Anterior cingulate cortex (tissue), 58 donors: ENCODE measurements at regions not wholly inside any gene's neighbourhood (a gene's known extent, or its start where the extent isn't known, plus 50 kb on each side); places are given as distances from the start of the nearest gene placed in this dataset.

Experiments used
- DNase-seq, 58 donors: peaks; one replicate each; lab custom pipeline; 2025; lab: John Stamatoyannopoulos, UW

DNA sequence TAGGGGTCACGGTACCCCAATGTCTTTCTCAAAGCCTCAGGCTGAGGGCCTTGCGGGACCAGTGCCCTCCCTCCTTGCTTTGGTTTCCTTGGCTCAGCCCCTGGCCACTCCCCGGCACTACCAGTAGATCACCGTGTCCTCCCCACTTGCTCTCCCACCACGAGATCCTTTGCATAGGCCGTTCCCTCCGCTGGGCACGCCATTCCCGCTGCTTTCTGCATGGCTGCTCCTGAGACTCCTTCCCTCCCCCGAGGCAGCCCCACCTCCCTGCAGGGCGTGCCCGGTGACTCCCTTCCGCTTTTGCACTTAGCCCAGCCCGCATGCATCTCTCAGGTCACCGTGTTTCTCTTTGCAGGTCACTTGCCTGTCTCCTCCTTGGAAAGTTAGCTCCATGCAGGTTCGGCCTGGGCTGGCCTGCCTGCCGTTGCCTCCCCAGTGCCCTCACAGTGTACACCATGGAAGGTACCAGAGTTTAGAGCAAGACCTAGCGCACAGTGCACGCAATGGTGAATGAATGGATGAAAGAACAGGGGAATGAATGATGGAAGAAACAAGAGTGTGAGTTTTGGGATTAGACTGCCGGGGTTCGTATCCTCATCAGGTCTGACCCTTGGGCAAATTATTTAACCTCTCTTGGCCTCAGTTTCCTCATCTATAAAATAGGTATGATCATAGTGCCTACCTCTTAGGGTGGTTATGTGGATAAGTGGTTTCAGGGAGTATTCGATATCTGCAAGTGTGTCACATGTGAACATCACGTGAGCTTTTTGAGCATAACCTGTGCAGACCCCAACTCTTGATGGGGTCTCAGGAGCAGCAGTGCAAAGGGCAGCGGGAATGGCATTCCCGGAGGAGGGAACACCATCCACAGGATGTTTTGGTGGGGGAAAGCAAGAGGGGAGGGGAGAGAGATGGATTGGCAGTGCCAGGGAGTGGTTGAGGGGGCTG, 214.3 kb downstream of the C9orf50 start:
- no peak for DNase-seq

DNA sequence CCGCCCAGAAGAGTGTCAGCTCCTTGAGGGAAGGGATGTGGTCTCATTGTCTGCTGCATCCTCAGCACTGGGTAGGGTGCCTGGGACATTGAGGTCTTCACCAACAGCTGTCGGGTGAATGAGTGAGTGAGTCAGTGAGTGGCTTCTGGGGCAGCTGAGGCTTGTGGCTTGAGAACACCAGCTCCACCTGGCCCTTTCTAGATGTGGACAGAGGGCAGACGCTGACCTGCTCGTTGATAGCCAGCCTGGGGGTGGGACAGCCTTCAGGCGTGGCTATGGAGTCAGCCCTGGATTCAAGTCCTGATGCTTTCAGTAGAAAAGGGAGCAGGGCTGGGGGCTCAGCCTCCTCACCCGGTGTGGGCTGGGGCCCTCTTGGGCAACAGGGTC, 215.1 kb downstream of the C9orf50 start:
- DNase-seq, result no peak

DNA sequence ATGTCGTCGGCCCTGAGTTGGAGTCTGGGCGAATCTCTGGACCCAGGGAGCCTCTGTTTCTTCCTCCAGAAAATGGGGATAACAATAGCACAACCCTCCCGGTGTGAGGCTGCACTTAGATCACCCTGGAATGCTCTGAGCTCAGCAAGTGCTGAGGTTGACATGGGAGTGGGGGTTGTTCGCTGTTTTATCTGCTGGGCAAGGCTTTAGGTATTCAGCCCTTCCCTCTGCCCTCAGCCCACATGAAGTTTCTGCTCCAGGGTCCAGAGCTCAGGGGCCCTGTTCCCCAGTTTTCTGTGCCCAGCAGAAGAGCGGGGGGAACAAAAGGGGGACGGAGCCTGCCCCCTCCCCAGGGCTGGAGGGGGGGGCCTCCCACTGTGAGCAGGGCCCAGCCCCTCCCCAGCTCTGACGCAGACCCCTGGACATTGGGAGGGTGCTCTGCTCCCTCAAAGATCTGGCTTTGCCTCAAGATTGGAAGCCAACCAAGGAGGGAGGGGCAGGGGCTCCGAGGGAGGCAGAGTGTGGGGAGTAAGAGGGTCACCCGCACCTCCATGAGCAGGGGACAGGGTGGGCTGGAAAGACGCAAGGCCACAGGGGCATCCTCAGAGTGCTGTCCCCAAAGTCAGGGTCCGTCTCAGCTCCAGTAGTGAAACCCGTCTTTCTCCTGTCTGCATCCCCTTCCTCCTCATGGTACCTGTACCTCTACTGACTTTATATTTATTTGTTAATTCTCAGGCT, 215.6 kb downstream of the C9orf50 start:
- DNase-seq, result no peak

DNA sequence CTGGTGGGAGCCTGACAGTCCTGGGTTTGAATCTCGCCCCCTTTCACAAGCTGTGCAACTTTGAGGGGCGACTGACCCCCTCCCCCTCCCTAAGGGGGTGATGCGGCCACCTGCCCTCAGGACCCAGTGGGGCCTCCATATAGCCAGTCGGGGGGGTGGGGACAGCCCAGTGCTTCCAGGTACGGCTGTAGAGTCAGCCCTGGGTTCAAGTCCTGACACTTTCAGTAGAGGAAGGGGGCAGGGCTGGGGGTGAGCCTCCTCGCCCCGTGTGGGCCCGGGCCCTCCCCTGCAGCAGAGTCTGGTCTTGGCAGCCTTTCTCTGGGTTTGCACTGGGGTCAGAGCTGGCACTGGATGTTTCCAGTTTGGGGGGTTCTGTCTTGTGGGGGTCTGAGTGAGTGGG, 216.3 kb downstream of the C9orf50 start:
- no peak for DNase-seq

DNA sequence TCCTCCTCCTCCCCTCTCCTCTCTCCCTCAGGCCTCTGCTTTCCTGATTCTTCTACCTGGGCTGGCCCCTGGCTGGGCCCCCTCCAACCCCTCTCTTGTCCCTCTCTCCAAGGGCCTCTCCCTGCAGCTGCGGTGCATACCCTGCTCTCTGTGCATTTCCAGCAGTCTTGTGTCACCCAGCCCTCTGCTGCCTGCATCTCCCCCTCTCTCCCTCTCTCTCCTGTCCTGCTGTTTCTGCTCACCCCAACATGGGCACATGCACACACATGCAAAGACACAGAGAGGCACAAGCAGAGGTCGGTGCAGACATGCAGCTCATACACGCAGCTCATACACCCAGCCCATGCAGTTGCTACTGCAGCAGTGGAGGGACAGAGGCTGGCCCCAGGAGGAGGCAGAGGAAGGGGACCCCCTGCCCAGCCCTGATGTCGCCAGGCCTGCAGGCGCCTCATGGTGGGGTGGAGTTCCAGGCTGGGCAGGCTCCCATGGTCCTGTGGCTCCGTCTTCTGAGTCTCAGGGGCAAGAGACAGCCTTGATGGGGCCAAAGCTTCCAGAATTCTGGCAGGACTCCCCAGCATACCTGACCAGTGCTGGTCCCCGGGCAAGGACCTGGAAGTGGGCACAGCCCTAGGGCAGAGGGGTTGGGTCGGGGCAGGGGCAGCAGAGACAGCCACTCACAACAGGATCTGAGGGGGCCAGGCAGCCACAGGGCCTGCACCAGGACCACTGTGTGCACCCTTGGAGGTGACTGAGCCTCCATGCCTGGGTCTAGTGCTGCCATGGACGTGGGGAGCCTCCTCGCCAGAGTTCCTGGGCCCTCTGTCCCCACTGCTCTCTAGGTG, 216.9 kb downstream of the C9orf50 start:
- DNase-seq, result no peak

DNA sequence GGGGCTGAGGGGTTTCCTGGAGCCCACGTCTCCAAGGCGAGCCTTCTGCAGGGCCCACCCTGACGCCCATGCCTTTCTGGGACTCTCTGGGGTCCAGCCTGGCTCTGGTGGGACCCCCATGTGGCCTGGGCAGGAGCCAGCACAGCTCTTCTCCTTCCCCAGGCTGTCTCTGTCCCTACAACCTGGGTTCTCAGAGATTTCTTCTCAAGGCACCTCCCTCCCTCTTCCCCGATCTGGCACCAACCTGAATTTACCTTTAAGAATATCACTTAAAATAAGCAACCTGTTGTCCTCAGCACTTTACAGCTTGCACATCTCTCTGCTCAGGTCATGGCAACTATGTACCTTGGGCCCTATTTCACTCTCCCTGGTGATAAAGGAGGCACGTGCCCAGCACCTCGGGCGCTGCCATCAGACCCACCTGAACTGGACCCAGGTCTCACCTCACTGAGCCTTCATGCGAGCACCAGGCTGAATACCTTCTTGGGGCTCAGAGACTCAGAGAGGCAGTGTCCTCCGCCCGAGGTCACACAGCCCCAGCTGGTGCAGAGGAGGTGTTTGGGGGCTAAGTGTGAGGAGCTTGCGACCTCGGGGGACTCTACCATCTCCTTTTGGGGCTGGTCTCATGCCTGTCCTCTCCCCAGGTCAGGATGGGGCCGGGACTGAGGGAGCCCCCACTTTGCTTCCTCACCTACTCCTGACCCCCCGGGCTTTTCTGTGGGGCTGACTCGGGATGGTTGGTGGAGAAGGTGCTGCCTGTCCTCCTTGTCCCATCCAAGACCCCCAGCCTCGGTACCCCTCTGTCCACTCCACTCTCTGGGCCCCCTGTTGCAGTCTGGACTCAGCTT, 217.7 kb downstream of the C9orf50 start:
- no peak for DNase-seq

DNA sequence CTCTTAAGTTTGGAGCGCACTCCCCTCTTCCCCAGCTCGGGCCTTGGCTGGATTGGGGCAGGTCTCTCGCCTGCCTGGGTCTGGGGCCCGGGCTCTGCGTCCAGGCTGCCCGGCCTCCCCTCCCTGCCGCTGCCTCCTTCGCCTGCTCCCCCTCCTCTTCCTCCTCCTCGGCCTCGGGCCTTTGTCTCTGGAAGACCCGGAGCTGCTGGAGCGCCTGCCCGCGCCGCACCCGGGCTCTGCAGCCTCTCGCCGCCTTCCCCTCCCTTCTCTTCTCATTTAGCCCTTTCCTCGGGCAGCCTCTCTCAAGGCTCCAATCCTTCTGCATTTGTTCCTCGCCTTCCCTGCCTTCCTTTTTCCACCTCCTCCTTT, 218.5 kb downstream of the C9orf50 start:
- peak in 10 of 58 donors; percentile 26 to 55 (median 34) for DNase-seq

DNA sequence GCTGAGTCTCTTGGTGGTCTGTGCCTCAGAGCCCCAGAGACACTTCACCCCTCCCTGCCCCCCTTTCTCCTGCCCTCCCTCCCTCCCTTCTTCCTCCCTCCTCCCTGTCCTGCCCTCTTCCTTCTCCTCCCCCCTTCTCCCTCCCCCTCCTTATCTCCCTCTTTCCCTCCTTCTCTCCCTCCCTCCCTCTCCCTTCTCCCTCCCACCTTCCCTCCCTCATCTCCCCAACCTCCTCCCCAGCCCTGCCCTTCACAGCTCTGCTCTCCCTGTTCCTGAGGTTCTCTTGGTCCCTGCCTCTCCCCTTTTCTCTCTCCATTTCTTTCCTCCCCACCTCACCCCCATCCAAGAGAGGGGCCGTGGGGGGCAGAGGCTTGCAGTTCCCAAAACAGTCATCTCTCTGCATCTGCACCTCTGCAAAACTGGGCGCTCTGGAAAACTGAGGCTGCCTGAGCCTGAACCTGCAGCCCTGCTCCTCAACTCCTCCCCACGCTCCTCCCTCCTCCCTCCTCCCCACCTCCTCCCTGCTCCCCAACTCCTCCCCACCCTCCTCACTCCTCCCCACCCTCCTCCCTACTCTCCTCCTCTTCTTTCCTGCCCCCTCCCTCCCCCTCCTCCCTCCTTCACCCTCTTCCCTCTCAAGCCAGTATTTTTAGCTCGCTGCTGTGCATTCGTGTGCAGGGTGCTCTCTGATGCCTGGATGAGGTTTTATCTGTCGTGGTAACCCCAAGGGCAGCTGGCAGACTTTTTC, 219.1 kb downstream of the C9orf50 start:
- peak in 7 of 58 donors; percentile 29 to 47 (median 35) for DNase-seq

DNA sequence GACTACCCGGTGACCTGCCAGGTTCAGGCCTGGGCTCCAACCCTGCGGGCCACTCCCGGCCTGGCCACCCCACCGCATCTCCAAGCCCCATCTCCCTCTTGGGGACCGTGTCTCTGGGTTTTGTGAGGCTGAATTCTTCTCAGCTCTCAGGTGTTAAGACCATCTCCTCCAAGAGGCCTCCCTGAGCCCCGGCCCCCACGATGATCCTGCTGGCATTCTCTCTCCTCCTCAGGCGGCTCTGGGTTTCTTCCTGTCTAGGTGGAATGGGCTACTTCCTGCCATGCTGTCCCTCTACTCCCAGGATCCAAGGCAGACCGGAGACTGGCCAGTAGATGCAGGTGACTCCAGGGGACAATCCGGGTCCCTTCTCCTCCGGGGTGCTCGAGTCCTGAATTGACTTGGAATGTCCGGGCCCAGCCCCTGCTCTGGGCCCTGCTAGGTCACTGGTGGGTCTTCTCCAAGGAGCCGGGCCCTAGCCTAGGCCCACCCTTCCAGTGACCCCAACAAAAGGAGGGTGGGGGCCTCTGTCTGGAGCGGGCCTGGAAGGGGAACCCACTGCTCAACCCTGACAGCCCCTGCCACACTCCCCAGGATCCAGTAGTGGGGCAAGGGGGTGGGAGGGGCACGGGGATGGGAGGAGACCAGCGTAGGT, 219.8 kb downstream of the C9orf50 start:
- DNase-seq, result no peak

DNA sequence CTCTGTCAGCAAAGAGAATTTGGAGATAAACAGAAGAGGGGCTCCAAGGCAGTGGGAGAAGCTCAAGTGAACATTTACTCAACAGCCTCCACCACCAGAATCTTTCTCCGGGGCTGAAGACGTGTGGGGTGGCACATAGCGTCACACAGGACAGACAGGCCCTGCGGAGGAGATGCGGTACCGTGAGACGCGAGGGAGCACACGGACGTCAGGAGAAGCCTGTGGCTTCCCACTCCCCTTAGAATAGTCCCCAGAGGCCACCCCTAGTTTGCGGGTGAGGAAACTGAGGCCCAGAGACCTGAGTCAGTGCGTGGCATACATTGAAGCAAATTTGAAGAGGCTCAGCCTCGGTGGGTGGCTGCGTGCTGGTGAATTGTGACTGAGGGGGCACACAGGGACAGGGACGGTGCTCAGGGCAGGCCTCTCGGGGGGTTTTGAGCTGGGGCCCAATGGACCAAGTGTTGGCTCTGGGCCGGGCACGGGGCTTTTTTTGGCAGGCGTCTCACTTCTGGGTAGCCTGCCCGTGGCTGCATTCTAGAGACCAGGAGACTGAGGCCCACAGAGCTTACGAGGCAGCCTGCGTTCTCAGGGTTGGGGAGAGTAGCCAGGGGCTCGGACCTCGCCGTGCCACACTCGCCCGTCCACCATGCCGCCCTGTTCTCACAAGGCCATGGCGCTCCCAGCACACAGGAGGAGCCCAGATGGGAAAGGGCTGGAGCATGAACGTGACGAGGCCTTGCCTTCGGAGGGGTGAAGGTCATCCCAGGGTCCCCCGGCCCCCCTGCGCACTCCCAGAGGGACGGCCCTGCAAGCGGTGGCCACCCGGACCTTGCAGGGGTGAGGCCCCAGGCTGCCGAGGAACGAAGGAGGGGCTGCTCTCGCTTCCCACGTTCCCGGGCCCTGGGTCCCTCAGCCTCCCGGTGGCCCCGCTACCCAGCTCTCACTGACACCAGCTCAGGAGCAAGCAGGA, 220.6 kb downstream of the C9orf50 start:
- DNase-seq, result no peak

DNA sequence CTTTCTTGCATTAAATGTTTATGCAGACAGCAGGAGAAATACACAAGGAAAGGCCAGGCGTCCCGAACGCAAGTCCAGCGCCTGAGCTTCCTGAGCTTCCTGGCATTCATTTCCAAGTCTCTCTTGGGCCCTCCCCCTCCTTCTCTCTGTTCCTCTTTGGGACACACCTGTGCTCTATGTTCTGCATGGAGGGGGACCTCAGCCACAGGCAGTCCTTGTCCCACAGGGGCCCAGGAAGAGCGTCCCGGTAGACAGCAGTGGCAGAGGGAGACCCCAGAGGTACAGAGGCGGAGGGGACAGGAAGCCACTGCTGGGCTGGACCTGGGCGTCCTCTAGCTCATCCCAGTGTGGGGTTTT, 221.3 kb downstream of the C9orf50 start:
- no peak for DNase-seq

DNA sequence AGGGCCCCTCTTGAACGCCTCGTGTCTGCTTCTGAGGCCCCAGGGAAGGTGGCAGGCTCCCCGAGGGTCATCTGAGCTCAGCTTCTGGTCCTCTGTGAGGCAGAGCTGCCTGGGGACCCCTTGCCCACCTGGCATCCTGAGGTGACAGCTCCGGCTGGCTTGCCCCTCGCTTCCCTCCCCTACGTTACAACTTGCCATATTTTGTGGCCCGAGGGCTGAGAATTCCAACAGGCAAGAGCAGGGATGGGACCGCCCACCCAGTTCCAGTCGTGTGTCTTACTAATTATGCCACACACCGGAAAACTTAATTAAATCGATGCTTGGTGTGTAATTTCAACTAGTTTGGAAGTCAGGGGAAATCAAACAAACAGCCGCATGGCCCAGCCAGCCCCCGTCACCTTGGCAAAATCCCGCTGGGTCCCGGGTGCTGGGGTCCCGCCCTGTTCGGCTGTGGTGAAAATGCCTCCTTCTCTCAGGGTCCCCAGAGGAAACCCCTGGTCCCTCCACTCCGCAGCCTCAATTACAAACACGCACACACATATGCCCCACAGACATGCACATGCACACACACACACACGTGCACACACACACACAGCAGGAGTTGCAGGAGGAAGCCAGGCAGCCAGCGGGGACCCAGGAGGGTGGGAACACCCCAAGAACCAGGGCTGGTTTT, 221.0 kb upstream of the IER5L start:
- DNase-seq, result no peak

DNA sequence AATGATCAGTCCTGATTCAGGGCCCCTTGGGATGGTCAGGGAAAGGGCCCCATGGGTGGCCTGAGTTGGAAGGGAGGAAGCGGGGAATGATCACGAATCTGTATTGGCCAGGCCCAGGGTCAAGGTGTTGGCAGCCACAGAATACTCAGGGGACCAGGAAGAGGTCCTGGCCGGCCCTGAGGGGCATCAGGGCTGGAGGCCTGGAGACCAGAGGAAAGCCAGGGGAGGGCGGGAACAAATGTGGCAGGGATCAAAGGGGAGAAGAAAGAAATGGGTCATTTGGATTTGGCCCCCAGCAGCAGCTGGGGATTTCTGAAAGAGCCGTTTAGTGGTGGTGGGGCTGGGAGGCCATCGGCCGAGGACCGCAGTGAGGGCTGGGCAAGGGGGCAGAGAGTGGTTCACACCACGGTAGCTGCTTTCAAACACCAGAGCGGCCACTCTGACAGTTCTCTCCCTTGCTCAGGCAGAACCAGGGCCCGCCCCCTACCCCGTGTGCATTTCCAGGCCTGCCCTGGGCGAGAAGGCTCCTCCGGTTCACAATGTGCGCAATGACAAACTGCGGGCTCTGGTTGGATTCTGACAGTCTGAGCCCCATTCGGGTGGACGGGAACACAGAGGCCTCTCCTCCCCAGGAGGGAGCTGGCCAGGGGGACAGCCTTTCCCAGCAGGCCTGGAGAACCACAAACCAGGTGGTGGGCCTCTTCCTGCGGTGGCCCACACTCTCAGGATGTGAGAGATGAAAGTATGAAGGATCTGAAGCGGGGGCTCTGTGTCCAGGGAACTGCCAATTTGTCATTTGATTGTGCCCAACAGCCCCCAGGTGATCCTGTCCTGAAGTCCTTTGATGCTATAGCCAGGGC, 220.3 kb upstream of the IER5L start:
- DNase-seq, result no peak

DNA sequence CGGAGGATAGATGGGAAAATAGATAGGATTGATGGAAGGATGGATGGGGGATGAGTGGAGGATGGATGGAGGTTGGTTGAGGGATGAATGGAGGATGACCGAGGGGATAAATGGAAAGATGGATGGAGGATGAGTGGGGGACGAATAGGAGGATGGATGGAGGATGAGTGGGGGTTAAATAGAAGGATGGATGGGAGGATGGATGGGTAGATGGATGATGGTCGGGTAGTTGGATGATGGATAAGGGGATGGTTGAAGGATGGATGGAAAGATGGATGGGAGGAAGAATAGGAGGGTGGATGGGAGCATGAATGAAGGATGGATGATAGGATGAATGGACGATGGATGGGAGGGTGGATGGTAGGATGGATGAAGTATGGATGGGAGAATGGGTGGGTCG, 219.3 kb upstream of the IER5L start:
- no peak for DNase-seq

DNA sequence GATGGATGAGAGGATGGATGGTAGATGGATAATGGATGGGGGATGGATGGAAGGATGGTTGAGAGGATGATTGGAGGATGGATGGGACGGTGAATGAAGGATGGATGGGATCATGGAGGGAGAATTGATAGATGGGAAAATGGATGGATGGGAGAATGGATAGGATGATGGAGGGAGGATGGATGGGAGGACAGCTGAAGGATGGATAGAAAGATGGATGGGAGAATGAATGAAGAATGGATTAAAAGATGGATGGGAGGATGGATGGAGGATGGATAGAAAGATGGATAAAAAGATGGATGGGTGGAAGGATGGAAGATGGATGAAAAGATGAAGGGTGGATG, 218.3 kb upstream of the IER5L start:
- DNase-seq, result no peak
